ENCODE measurements at regions not wholly inside any gene's neighbourhood (a gene's known extent, or its start where the extent isn't known, plus 50 kb on each side); places are given as distances from the start of the nearest gene placed in this dataset.

DNA sequence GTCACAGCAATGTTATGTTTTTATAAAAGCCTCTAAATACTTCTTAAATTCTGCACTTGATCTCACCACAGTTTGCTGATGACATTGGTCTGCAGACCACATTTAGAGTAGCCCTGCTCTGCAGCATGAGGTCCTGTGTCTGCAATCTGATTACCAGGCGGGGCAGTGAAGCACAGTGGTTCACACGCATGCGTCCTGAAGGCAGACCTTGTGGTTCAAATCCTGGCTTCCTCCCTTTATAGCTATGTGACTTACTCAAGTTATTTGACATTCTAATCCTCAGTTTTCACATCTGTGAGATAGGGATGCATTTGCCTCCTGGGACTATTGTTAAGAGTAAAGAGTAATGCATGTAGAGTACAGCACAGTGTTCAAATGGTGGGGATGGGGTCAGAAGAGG lies 50.3 kb downstream of the BMAL2 start:
- H3K27me3 ChIP-seq (ENCODE audit: insufficient read depth, insufficient read length) = no peaks in the 10 kb centered on the region
- peaks cover 23% of the 10 kb centered on the region for H3K36me3 ChIP-seq (ENCODE audit: insufficient read depth, insufficient read length, low read length)
- H3K4me1 ChIP-seq (ENCODE audit: insufficient read depth, insufficient read length) = no peaks in the 10 kb centered on the region
- no peak overlapping the region for H3K4me3 ChIP-seq (ENCODE audit: insufficient read length, low read depth)
- no peak for DNase-seq (ENCODE audit: low read depth, low spot score)
- no peaks in the 10 kb centered on the region for H3K9me3 ChIP-seq (ENCODE audit: insufficient read depth, low read length)
- TF ChIP-seq ZNF274 (IDR thresholded peaks at IDR 0.05; ENCODE audit: low read depth, low read length) = no peak
- no peak for TF ChIP-seq YY1 (IDR thresholded peaks at IDR 0.05; ENCODE audit: insufficient read depth, insufficient read length)
- no peak for TF ChIP-seq SUZ12 (IDR thresholded peaks at IDR 0.05; ENCODE audit: extremely low read depth, insufficient read depth, insufficient read length)
- no peak overlapping the region for H3K9ac ChIP-seq (ENCODE audit: insufficient read length, low read depth)

DNA sequence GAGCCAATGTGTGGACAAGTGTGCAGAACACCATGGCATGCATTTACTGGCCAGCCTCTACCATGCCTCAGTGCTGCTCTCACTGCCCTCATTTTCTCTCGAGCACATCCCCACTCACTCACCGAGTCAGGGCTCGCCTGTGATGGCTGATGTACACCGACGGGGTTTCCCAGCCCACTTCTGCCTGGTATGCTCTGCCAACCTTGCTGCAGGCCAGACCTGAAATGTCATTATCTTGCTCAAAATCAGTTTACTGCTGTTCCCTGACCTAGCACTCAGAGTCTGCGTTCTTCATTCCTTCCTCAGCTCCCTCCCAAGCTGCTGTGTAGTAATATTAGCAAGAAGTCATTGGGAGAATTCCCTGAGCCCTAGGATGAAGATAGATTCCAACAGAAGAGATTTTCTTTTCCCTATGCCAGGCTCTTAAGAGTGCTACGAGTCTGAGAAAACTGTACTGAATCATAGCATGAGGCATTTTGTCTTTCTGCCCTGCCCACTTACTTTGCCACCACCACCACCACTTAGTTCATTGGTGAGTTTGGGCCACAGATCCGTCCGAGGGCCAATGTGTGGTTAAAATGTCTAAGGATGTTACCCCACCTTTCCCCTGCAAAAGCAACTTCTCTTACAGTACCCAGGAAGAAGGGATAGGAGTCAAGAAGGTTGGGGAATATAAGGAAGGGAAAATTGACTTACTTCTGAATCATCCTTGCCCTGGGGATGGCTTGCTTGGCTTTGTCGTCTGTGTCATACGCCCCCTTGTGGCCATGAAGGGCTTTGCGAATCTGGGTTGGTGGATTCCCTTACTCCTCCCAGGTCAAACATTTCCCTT lies 51.0 kb downstream of the BMAL2 start:
- no peak for TF ChIP-seq ZNF274 (IDR thresholded peaks at IDR 0.05; ENCODE audit: low read depth, low read length)
- TF ChIP-seq YY1 (IDR thresholded peaks at IDR 0.05; ENCODE audit: insufficient read depth, insufficient read length) = no peak
- Histone ChIP-seq H3K36me3 (ENCODE audit: insufficient read depth, insufficient read length, low read length) (peaks cover 29% of the 10 kb centered on the region), H3K9me3 (ENCODE audit: insufficient read depth, low read length) (no peaks in the 10 kb centered on the region), H3K27me3 (ENCODE audit: insufficient read depth, insufficient read length) (no peaks in the 10 kb centered on the region), H3K4me1 (ENCODE audit: insufficient read depth, insufficient read length) (no peaks in the 10 kb centered on the region), H3K4me3 (ENCODE audit: insufficient read length, low read depth) (no peak overlapping the region), H3K9ac (ENCODE audit: insufficient read length, low read depth) (no peak overlapping the region)
- DNase-seq (ENCODE audit: low read depth, low spot score) = peak; percentile 96

DNA sequence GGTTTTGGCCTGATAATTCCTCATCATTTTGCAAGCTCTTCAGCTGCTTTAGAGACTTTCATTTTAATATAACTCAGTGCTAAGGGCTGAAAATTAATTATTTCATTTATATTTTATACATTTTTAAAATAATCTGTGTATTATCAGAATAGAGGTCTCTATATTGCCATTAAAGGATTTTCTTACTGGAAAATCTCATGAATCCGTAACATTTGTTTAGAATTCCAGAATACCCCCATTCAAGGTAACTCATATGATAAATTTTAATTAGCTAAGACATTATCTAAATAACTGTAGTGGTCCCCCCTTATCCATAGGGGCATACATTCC lies 51.6 kb downstream of the BMAL2 start:
- no peak overlapping the region for H3K9ac ChIP-seq (ENCODE audit: insufficient read length, low read depth)
- no peaks in the 10 kb centered on the region for H3K9me3 ChIP-seq (ENCODE audit: insufficient read depth, low read length)
- peaks cover 29% of the 10 kb centered on the region for H3K36me3 ChIP-seq (ENCODE audit: insufficient read depth, insufficient read length, low read length)
- TF ChIP-seq ZNF274 (IDR thresholded peaks at IDR 0.05; ENCODE audit: low read depth, low read length) = no peak
- no peak for TF ChIP-seq YY1 (IDR thresholded peaks at IDR 0.05; ENCODE audit: insufficient read depth, insufficient read length)
- no peak for TF ChIP-seq SUZ12 (IDR thresholded peaks at IDR 0.05; ENCODE audit: extremely low read depth, insufficient read depth, insufficient read length)
- no peak for DNase-seq (ENCODE audit: low read depth, low spot score)
- no peaks in the 10 kb centered on the region for H3K27me3 ChIP-seq (ENCODE audit: insufficient read depth, insufficient read length)
- H3K4me1 ChIP-seq (ENCODE audit: insufficient read depth, insufficient read length) = no peaks in the 10 kb centered on the region
- no peak overlapping the region for H3K4me3 ChIP-seq (ENCODE audit: insufficient read length, low read depth)

DNA sequence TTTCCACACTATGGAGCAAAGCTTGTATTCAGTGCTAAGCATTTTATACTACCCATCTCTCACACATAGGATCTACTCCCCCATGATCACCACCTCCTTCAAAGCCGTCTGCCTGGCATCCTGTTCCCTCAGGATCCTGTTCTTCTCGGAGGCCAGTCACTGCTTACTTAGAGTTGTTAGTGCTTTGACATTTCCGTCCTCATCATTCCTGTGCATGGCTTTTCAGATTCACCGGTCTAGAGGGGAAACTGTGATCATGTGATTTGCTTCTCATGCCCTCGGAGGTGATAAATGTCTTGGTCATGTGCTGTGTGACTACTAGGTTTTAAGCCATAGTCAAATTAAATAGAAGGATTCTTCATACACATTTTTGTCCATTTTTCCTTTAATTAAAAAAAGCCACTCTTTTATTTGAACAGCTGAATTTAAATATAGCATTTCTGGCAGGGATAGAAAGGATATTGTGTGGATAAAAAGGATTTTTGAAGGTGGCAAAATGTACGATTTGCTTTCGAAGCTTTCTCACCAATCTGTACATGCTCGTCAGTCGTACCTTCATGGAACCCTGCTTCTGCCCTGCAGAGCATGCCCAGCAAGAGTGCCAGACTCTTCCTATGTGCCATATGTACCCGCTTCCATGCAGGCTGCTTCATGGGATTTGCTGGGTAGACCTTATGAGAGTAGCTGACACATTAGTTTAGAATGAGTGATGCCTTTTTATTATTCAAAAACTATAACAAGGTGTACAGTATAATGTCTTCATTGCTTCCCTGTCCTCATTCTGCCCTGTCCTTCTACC lies 53.3 kb downstream of the BMAL2 start:
- Histone ChIP-seq H3K4me1 (ENCODE audit: insufficient read depth, insufficient read length) (no peaks in the 10 kb centered on the region), H3K27me3 (ENCODE audit: insufficient read depth, insufficient read length) (no peaks in the 10 kb centered on the region), H3K9ac (ENCODE audit: insufficient read length, low read depth) (no peak overlapping the region), H3K9me3 (ENCODE audit: insufficient read depth, low read length) (peaks cover 4% of the 10 kb centered on the region; the same call in 1 of the 2 replicates), H3K36me3 (ENCODE audit: insufficient read depth, insufficient read length, low read length) (peaks cover 25% of the 10 kb centered on the region), H3K4me3 (ENCODE audit: insufficient read length, low read depth) (no peak overlapping the region)
- TF ChIP-seq SUZ12 (IDR thresholded peaks at IDR 0.05; ENCODE audit: extremely low read depth, insufficient read depth, insufficient read length) = no peak
- no peak for TF ChIP-seq YY1 (IDR thresholded peaks at IDR 0.05; ENCODE audit: insufficient read depth, insufficient read length)
- no peak for TF ChIP-seq ZNF274 (IDR thresholded peaks at IDR 0.05; ENCODE audit: low read depth, low read length)
- DNase-seq (ENCODE audit: low read depth, low spot score) = no peak

DNA sequence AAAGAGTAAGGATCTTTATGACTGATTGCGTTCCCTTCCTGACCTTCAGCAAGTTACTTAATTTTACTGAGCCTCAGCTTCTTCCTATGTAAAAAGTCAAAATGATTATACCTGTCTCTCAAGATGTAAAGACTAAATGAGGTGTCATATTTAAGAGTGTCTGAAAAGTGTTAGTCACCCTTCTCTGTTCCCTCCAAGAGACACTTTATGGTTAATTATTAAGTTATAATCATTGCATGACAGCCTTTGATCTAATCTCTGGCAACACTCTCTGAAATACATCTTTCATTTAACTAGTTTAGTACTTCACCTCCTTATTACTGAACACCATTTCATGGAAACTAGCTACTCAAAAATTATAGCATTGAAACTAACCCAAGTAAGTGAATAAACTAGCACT lies 54.8 kb downstream of the BMAL2 start:
- H3K27me3 ChIP-seq (ENCODE audit: insufficient read depth, insufficient read length) = no peaks in the 10 kb centered on the region
- DNase-seq (ENCODE audit: low read depth, low spot score) = no peak
- peaks cover 25% of the 10 kb centered on the region for H3K36me3 ChIP-seq (ENCODE audit: insufficient read depth, insufficient read length, low read length)
- no peak for TF ChIP-seq YY1 (IDR thresholded peaks at IDR 0.05; ENCODE audit: insufficient read depth, insufficient read length)
- TF ChIP-seq SUZ12 (IDR thresholded peaks at IDR 0.05; ENCODE audit: extremely low read depth, insufficient read depth, insufficient read length) = no peak
- no peak for TF ChIP-seq ZNF274 (IDR thresholded peaks at IDR 0.05; ENCODE audit: low read depth, low read length)
- no peak overlapping the region for H3K4me3 ChIP-seq (ENCODE audit: insufficient read length, low read depth)
- H3K4me1 ChIP-seq (ENCODE audit: insufficient read depth, insufficient read length) = no peaks in the 10 kb centered on the region
- H3K9me3 ChIP-seq (ENCODE audit: insufficient read depth, low read length) = peaks cover 9% of the 10 kb centered on the region; the same call in 1 of the 2 replicates
- no peak overlapping the region for H3K9ac ChIP-seq (ENCODE audit: insufficient read length, low read depth)

DNA sequence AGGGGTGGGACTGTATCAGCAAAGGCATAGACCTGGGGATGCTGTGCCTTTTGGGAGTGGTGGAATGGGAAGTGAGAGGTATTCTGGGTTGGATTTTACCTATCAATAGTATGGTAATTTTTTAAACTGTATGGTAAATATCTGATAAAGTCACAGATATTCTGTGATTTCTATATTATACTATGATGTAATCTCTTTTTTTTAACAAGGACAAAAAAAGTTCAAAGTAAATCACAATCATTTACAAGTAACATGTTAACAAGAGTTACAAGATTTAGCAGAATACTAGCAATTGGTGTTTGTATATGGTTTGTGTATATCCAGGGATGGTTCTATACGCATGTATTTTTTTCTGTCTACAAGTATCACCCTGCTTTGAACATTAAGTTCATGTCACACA lies 56.0 kb downstream of the BMAL2 start:
- Histone ChIP-seq H3K4me1 (ENCODE audit: insufficient read depth, insufficient read length) (no peaks in the 10 kb centered on the region), H3K4me3 (ENCODE audit: insufficient read length, low read depth) (no peak overlapping the region), H3K9me3 (ENCODE audit: insufficient read depth, low read length) (peaks cover 9% of the 10 kb centered on the region; the same call in 1 of the 2 replicates), H3K9ac (ENCODE audit: insufficient read length, low read depth) (no peak overlapping the region), H3K36me3 (ENCODE audit: insufficient read depth, insufficient read length, low read length) (peaks cover 19% of the 10 kb centered on the region), H3K27me3 (ENCODE audit: insufficient read depth, insufficient read length) (no peaks in the 10 kb centered on the region)
- no peak for DNase-seq (ENCODE audit: low read depth, low spot score)
- TF ChIP-seq SUZ12 (IDR thresholded peaks at IDR 0.05; ENCODE audit: extremely low read depth, insufficient read depth, insufficient read length) (no peak), ZNF274 (IDR thresholded peaks at IDR 0.05; ENCODE audit: low read depth, low read length) (no peak), YY1 (IDR thresholded peaks at IDR 0.05; ENCODE audit: insufficient read depth, insufficient read length) (no peak)

DNA sequence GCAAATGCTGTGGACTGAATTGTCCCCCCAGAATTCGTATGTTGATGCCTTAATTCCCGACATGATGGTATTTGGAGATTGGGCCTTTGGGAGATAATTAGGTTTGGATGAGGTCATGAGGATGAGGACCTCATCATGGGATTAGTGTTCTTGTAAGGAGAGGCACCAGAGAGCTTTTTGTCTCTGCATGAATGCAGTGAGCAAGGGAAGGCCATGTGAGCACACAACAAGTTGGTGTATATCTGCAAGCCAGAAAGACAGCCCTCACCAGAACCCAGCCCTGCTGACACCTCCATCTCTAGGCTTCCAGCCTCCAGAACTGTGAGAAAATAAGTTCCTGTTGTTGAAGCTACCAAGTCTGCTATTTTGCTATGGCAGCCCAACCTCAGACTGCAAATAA lies 51.9 kb upstream of the SMCO2 start:
- no peak for DNase-seq (ENCODE audit: low read depth, low spot score)
- Histone ChIP-seq H3K36me3 (ENCODE audit: insufficient read depth, insufficient read length, low read length) (peaks cover 2% of the 10 kb centered on the region), H3K9me3 (ENCODE audit: insufficient read depth, low read length) (peaks cover 9% of the 10 kb centered on the region; the same call in 1 of the 2 replicates), H3K4me3 (ENCODE audit: insufficient read length, low read depth) (no peak overlapping the region), H3K9ac (ENCODE audit: insufficient read length, low read depth) (no peak overlapping the region), H3K27me3 (ENCODE audit: insufficient read depth, insufficient read length) (no peaks in the 10 kb centered on the region), H3K4me1 (ENCODE audit: insufficient read depth, insufficient read length) (no peaks in the 10 kb centered on the region)
- TF ChIP-seq YY1 (IDR thresholded peaks at IDR 0.05; ENCODE audit: insufficient read depth, insufficient read length) (no peak), ZNF274 (IDR thresholded peaks at IDR 0.05; ENCODE audit: low read depth, low read length) (no peak), SUZ12 (IDR thresholded peaks at IDR 0.05; ENCODE audit: extremely low read depth, insufficient read depth, insufficient read length) (no peak)

All from NT2/D1 (cell line).